Heart left ventricle (tissue), 16 donors: ENCODE measurements at regions not wholly inside any gene's neighbourhood (a gene's known extent, or its start where the extent isn't known, plus 50 kb on each side); places are given as distances from the start of the nearest gene placed in this dataset.

Experiments used
- ATAC-seq, 4 donors: fragments of 200-7000 bp; cut with Tn5 transposase; one replicate each; pipeline ENCODE4 v1.9.1; 2020 to 2022; ENCODE audit warnings: moderate library complexity in 4 of 4, mild to moderate bottlenecking in 3 of 4, moderate number of reproducible peaks in 1 of 4
- DNase-seq, 5 donors: peaks; one replicate each; pipeline ENCODE4 v3.0.0-alpha.2; 2020
- H3K27ac ChIP-seq, 12 donors: fragments of 200-600 bp; sonication (generic) in 4 of 12; one replicate each; pipeline versions ENCODE4 v1.5.0 to v1.8.0; 2016 to 2022; ENCODE audit warnings: mild to moderate bottlenecking in 2 of 12
- H3K27me3 ChIP-seq, 9 donors: fragments of 200-600 bp; sonication (generic) in 2 of 9; one replicate each; pipeline versions ENCODE4 v1.5.1 to v1.8.0; 2016 to 2022; ENCODE audit warnings: mild to moderate bottlenecking in 3 of 9
- H3K36me3 ChIP-seq, 9 donors: fragments of 200-600 bp; sonication (generic) in 2 of 9; one replicate each; pipeline versions ENCODE4 v1.5.0 to v1.8.0; 2018 to 2022; ENCODE audit warnings: mild to moderate bottlenecking in 2 of 9
- H3K4me1 ChIP-seq, 12 donors: fragments of 200-600 bp; sonication (generic) in 4 of 12; one replicate each; pipeline versions ENCODE4 v1.5.0 to v1.8.0; 2016 to 2022; ENCODE audit warnings: mild to moderate bottlenecking in 3 of 12
- H3K4me3 ChIP-seq, 12 donors: fragments of 200-600 bp; sonication (generic) in 4 of 12; one replicate each; pipeline versions ENCODE4 v1.5.0 to v1.8.0; 2017 to 2022; ENCODE audit warnings: mild to moderate bottlenecking in 9 of 12, moderate library complexity in 4 of 12
- H3K9me3 ChIP-seq, 12 donors: fragments of 200-600 bp; sonication (generic) in 4 of 12; one replicate each; pipeline versions ENCODE4 v1.5.0 to v1.8.0; 2016 to 2022; ENCODE audit warnings: mild to moderate bottlenecking in 1 of 12
- CTCF ChIP-seq, 12 donors: fragments of 200-600 bp; sonication (generic) in 4 of 12; IDR thresholded peaks; one replicate each; pipeline versions ENCODE4 v1.5.0 to v1.8.0; 2018 to 2022; ENCODE audit warnings: antibody characterized with exemption in 12 of 12, mild to moderate bottlenecking in 5 of 12
- POLR2A ChIP-seq, 2 donors: fragments of 450-650 bp; IDR thresholded peaks; one replicate each; pipeline ENCODE4 v1.6.1; 2017; ENCODE audit warnings: antibody characterized with exemption in 2 of 2, mild to moderate bottlenecking in 2 of 2, moderate library complexity in 2 of 2
- whole genome bisulfite sequencing, 4 donors: extraction: QIAGEN DNeasy Blood & Tissue Kit in 2 of 4; methylation state at CpG; one replicate each; pipeline versions ENCODE4 v1.1.5 to v1.1.7; 2013 to 2018; 5-methylcytosine and 5-hydroxymethylcytosine counted together
- intact Hi-C, 10 donors: fragments of 100-400 bp; cut with DNase I; formaldehyde crosslinking; loops; one replicate each; pipeline versions ENCODE4 v1.11.1 to v1.14.2; 2022
- donor health status: ischemic (EF 13 %, LVEDD 7.1; RV severe dilation, severe dysfunction).
- donor health status: healthy with polysubstance abuse.
- donor health status: DM: no; HTN: yes; CAD: no.
- donor health status: DM: no; HTN: no; CAD: no.
- donor health status: ischemic (EF 25% LVEDD 6.9; RV normal size, moderate dysfunction).
- donor health status: ischemic (EF 25% LVEDD 5.7; RV mildly dilated, moderate dysfunction).
- donor health status: healthy.
- donor health status: DM: yes; HTN: yes; CAD: no.
- donor health status: ischemic (EF 35%, LVEDD 5.7; RV mildly dilated, moderate dysfunction).
- donor health status: nonischemic (EF 11% LVEDD 7.7; RV severe dilation, severe dysfunction).
- donor health status: DM: yes; HTN: yes; CAD: no.
- donor health status: PGD.
- donor health status: ischemic (EF 29% LVEDD 5.4; RV normal size, mild dysfunction).
- donor health status: nonischemic (EF 23%, LVEDD 6.1; RV moderate dilation, normal function).

DNA sequence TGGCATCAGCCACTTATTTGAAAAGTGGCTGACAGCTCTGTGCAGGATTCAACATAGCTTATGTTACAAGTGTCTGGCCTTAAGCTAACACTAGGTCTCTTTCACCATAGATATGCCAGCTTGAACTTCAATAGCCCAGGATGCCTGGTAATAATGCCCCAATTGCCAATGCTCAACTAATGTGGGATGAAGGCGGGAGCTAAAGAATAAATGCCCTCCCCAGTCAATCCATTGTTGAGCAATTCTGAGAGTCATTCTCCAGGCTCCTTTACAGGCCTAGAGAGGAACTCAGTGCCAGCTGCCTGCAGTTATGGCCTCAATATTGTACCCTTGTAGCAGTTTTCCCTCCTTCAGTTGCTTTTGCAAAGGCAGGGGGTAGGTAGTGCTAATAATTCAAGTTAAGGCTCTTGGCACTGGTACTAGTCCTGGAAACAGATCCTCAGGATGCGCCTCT lies 460.2 kb downstream of the GABRG1 start:
- Histone ChIP-seq H3K27ac (peak overlapping the region in 6 of 12 donors; percentile 11 to 66 (median 44)), H3K9me3 (no peaks in the 10 kb centered on the region)
- ATAC-seq: peak; percentile 86 to 92 (median 86)

GRCh38 chr4:45663003-45663402 lies 460.9 kb downstream of the GABRG1 start:
- peak; percentile 97 to 99 (median 98) for ATAC-seq
- Histone ChIP-seq H3K27me3 (no peaks in the 10 kb centered on the region), H3K27ac (peak overlapping the region in 5 of 12 donors; percentile 11 to 66 (median 47)), H3K36me3 (no peaks in the 10 kb centered on the region), H3K9me3 (no peaks in the 10 kb centered on the region), H3K4me3 (no peak overlapping the region), H3K4me1 (peaks cover 0 to 11% (median 2%) of the 10 kb centered on the region in 12 donors)
- WGBS, 4 donors: 2 to 6% (median 4%) methylated on average over 1 of the region's 1 CpG
- intact Hi-C loops: no loop called here
- TF ChIP-seq CTCF (IDR thresholded peaks at IDR 0.05) (no peak), POLR2A (IDR thresholded peaks at IDR 0.05) (no peak)
- peak in 4 of 5 donors; percentile 49 to 64 (median 64) for DNase-seq

More for the DNA sequence above, 460.2 kb downstream of the GABRG1 start:
- H3K4me1 ChIP-seq: peaks cover 0 to 11% (median 2%) of the 10 kb centered on the region in 12 donors
- H3K4me3 ChIP-seq: no peak overlapping the region
- no peak for TF ChIP-seq POLR2A (IDR thresholded peaks at IDR 0.05)
- no peak for TF ChIP-seq CTCF (IDR thresholded peaks at IDR 0.05)
- intact Hi-C loops: no loop called here
- no peaks in the 10 kb centered on the region for H3K36me3 ChIP-seq
- DNase-seq: no peak
- H3K27me3 ChIP-seq: no peaks in the 10 kb centered on the region
- 59 to 76% (median 70%) methylated on average over 2 of the region's 2 CpGs for WGBS, 4 donors

DNA sequence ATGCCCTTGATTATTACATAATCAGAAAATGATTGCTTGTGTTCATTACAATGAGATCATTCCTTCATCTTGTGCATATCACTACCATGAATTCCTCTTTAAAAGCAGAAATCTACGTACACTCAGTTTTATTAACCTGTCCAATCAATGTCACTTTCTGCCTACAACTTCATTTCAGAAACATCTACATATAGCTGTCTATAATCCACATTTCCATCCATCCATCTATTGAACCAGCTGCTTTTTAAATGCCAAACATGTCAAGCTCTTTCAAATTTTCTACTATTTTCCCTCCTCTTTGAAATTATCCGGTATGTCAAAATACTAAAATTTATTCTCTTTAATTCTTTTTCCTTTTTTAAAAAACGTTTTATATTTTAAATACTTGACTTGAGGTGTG lies 462.0 kb downstream of the GABRG1 start:
- no peaks in the 10 kb centered on the region for H3K36me3 ChIP-seq
- no peak overlapping the region for H3K4me3 ChIP-seq
- intact Hi-C loops: no loop called here
- 66 to 74% (median 69%) methylated on average over 3 of the region's 3 CpGs for WGBS, 4 donors
- peaks cover 0 to 11% (median 2%) of the 10 kb centered on the region in 12 donors for H3K4me1 ChIP-seq
- ATAC-seq (no peak), DNase-seq (no peak)
- no peak for TF ChIP-seq POLR2A (IDR thresholded peaks at IDR 0.05)
- no peak for TF ChIP-seq CTCF (IDR thresholded peaks at IDR 0.05)
- no peak overlapping the region for H3K27ac ChIP-seq
- H3K9me3 ChIP-seq: no peaks in the 10 kb centered on the region
- H3K27me3 ChIP-seq: no peaks in the 10 kb centered on the region

- no peaks in the 10 kb centered on the region for H3K36me3 ChIP-seq
- no peak for TF ChIP-seq POLR2A (IDR thresholded peaks at IDR 0.05)
- no peak for TF ChIP-seq CTCF (IDR thresholded peaks at IDR 0.05)
- DNase-seq (no peak), ATAC-seq (no peak)
- no peaks in the 10 kb centered on the region for H3K27me3 ChIP-seq
- H3K27ac ChIP-seq: no peak overlapping the region
- H3K4me1 ChIP-seq: no peaks in the 10 kb centered on the region
- 92 to 97% (median 96%) methylated on average over 1 of the region's 1 CpG for WGBS, 4 donors
- H3K4me3 ChIP-seq: no peak overlapping the region
- peaks cover 0 to 3% (median 0%) of the 10 kb centered on the region in 12 donors for H3K9me3 ChIP-seq
- intact Hi-C loops: no loop called here
Measured at GRCh38 chr4:45650545-45650944, 473.3 kb downstream of the GABRG1 start.
